Activated CD4-positive, alpha-beta memory T cell treated with anti-CD3 and anti-CD28 coated beads for 36 hours (primary cell): ENCODE measurements at regions not wholly inside any gene's neighbourhood (a gene's known extent, or its start where the extent isn't known, plus 50 kb on each side); places are given as distances from the start of the nearest gene placed in this dataset.
A peak's percentile ranks its signal among the peaks of the same experiment; 100 is the strongest.
"Not testable (repeated sequence)": the region's sequence is repeated elsewhere in the genome, so short reads cannot be mapped to it uniquely, and the experiment has no call there.

Experiments
- CTCF ChIA-PET: fragments of 350-600 bp; sonication (Branson Sonifier 250); formaldehyde crosslinking; loops from one replicate; lab custom pipeline; 2021; ENCODE audit warnings: antibody characterized with exemption, inconsistent platforms; lab: Charles Lee
- POLR2A ChIA-PET: fragments of 350-600 bp; sonication (Branson Sonifier 250); formaldehyde crosslinking; loops from one replicate; lab custom pipeline; 2021; ENCODE audit warnings: antibody characterized with exemption; lab: Charles Lee
- DNase-seq: peaks from one replicate; pipeline ENCODE4 v3.0.0-alpha.2; 2020
- H3K27ac Mint-ChIP-seq: one replicate; pipeline ENCODE4 v1.8.0; 2021; ENCODE audit warnings: mixed read lengths
- H3K27me3 Mint-ChIP-seq: one replicate; pipeline ENCODE4 v1.8.0; 2021; ENCODE audit warnings: mixed read lengths
- H3K36me3 Mint-ChIP-seq: one replicate; pipeline ENCODE4 v1.8.0; 2021; ENCODE audit warnings: mixed read lengths
- H3K4me1 Mint-ChIP-seq: one replicate; pipeline ENCODE4 v1.8.0; 2021; ENCODE audit warnings: low read depth, mixed read lengths
- H3K4me3 Mint-ChIP-seq: one replicate; pipeline ENCODE4 v1.8.0; 2021; ENCODE audit warnings: mild to moderate bottlenecking, mixed read lengths
- H3K9me3 Mint-ChIP-seq: one replicate; pipeline ENCODE4 v1.8.0; 2021; ENCODE audit warnings: mixed read lengths
- intact Hi-C: fragments of 100-400 bp; cut with micrococcal nuclease; formaldehyde crosslinking; loops from one replicate; pipeline ENCODE4 v1.15.1; 2023

- peaks cover 45% of the 10 kb centered on the region for H3K4me1 Mint-ChIP-seq
- intact Hi-C loops = no loop called here
- DNase-seq = no peak
- peaks cover 2% of the 10 kb centered on the region for H3K36me3 Mint-ChIP-seq
- no peak overlapping the region for H3K4me3 Mint-ChIP-seq
- no peaks in the 10 kb centered on the region for H3K27me3 Mint-ChIP-seq
- ChIA-PET CTCF (no interaction called here), POLR2A (no interaction called here)
- no peaks in the 10 kb centered on the region for H3K9me3 Mint-ChIP-seq
- no peak overlapping the region for H3K27ac Mint-ChIP-seq
Measured at GRCh38 chr3:177641206-177641605, 443.9 kb upstream of the TBL1XR1 start.

DNA sequence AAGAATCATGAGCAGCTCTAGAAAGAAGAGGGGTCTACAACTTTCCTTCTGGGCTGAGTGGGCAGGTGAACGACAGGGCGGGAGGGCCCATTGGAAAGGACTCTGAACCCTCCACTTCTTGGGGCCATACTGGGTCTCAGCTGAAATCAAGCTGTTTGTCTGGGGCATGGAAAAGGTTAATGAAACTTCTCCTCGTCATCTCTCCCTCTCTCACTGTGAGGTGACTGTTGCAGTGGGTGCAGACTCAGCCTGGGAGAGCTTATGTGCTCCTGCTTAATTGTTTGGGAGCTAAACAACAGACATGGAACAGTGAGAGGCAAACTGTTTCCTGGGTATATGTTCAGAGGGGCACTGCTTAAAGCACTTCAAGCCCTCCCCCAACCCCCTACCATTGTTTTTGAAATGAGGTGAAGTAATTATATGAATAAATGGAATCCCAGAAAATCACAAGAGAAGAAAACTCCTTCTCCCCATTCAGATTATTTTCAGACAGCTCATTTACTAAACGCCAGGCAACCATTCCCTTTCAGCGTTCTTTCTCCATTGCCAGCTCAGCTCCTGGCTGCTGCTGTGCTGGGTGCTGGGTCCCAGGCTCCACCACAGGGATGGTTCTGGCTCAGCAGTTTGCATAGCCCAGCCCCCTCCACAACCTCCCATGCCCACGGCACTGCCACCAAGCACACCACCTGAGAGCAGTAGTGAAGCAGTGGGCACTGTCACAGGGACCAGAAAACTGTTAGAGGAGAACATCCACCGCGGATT is 444.9 kb upstream of the TBL1XR1 start:
- POLR2A ChIA-PET = no interaction called here
- no peaks in the 10 kb centered on the region for H3K9me3 Mint-ChIP-seq
- no peaks in the 10 kb centered on the region for H3K27me3 Mint-ChIP-seq
- DNase-seq = peak; percentile 24
- no peak overlapping the region for H3K27ac Mint-ChIP-seq
- peaks cover 55% of the 10 kb centered on the region for H3K4me1 Mint-ChIP-seq
- no peak overlapping the region for H3K4me3 Mint-ChIP-seq
- intact Hi-C loops = no loop called here
- peaks cover 2% of the 10 kb centered on the region for H3K36me3 Mint-ChIP-seq
- CTCF ChIA-PET = no interaction called here

GRCh38 chr3:177642804-177643125 is 445.5 kb upstream of the TBL1XR1 start:
- Mint-ChIP-seq H3K27me3 (no peaks in the 10 kb centered on the region), H3K4me1 (peaks cover 60% of the 10 kb centered on the region), H3K9me3 (no peaks in the 10 kb centered on the region), H3K27ac (no peak overlapping the region), H3K36me3 (peaks cover 2% of the 10 kb centered on the region), H3K4me3 (no peak overlapping the region)
- DNase-seq = no peak
- POLR2A ChIA-PET = interaction anchor here (0.6 kb wide), 1 partner anchor 32 kb away, joined by 4 read pairs; no protein-coding TSS in a partner anchor
- CTCF ChIA-PET = no interaction called here
- intact Hi-C loops = no loop called here

- ChIA-PET POLR2A (no interaction called here), CTCF (interaction anchor here (1.6 kb wide), 1 partner anchor 17 kb away, joined by 4 read pairs; no protein-coding TSS in a partner anchor)
- H3K27ac Mint-ChIP-seq = no peak overlapping the region
Measured at GRCh38 chr3:177646749-177647148, 449.5 kb upstream of the TBL1XR1 start.

GRCh38 chr3:177647341-177647740 is 450.1 kb upstream of the TBL1XR1 start:
- Mint-ChIP-seq H3K4me1 (peaks cover 50% of the 10 kb centered on the region), H3K4me3 (peak overlapping the region; percentile 26), H3K9me3 (no peaks in the 10 kb centered on the region), H3K27me3 (no peaks in the 10 kb centered on the region), H3K27ac (peak overlapping the region; percentile 4), H3K36me3 (no peaks in the 10 kb centered on the region)
- no peak for DNase-seq
- ChIA-PET CTCF (interaction anchor here (1.6 kb wide), 1 partner anchor 16 kb away, joined by 4 read pairs; no protein-coding TSS in a partner anchor), POLR2A (no interaction called here)
- intact Hi-C loops = loop anchor here (5.0 kb wide), 2 partner anchors 50 to 95 kb away; no protein-coding TSS in a partner anchor

More at GRCh38 chr3:177646749-177647148, 449.5 kb upstream of the TBL1XR1 start:
- no peaks in the 10 kb centered on the region for H3K9me3 Mint-ChIP-seq
- peak; percentile 45 for DNase-seq
- H3K4me3 Mint-ChIP-seq = no peak overlapping the region
- intact Hi-C loops = loop anchor here (5.0 kb wide), 2 partner anchors 49 to 94 kb away; no protein-coding TSS in a partner anchor
- peaks cover 55% of the 10 kb centered on the region for H3K4me1 Mint-ChIP-seq
- no peaks in the 10 kb centered on the region for H3K36me3 Mint-ChIP-seq
- H3K27me3 Mint-ChIP-seq = no peaks in the 10 kb centered on the region

GRCh38 chr3:177647876-177648275 is 450.6 kb upstream of the TBL1XR1 start:
- CTCF ChIA-PET = no interaction called here
- Mint-ChIP-seq H3K4me3 (peak overlapping the region; percentile 26), H3K27ac (peak overlapping the region; percentile 4), H3K4me1 (peaks cover 44% of the 10 kb centered on the region), H3K36me3 (no peaks in the 10 kb centered on the region), H3K27me3 (no peaks in the 10 kb centered on the region), H3K9me3 (no peaks in the 10 kb centered on the region)
- POLR2A ChIA-PET = no interaction called here
- intact Hi-C loops = loop anchor here (5.0 kb wide), 2 partner anchors 51 to 96 kb away; no protein-coding TSS in a partner anchor
- no peak for DNase-seq

DNA sequence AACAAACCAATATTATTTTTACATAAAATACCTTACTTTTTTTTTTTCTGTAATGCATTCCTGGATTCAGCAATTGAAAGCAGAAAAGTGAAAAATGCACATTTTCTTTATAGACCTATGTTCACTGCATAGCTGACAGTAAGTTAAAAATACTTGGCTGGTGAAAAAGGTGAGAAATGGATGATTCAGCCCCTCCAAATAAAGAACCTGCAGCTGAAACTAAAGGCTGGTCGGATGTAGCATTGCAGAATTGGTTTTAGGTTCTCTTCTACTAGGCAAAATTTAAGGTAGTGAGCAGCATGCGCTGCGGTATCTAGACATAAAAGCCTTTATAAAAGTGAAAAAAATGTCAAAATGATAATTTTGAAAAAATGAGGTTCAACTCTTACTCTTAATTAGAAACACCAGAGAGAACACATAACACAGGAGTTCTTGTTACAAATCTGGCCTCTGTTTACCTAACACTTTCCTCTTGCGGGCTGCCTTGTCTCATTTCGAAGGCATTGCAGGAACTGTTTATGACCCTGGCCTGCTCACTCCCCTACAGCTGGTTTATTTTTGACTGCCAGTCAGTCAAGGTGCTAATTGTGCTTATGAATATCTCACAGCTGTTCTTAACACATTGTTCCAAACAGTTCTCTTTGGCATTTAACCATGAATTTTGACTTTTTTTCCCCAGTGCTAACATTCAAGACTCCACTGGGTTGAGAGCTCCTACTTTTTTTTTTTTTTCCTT is 455.4 kb upstream of the TBL1XR1 start:
- Mint-ChIP-seq H3K27ac (no peak overlapping the region), H3K36me3 (no peaks in the 10 kb centered on the region), H3K4me3 (no peak overlapping the region), H3K4me1 (peaks cover 10% of the 10 kb centered on the region), H3K27me3 (no peaks in the 10 kb centered on the region), H3K9me3 (no peaks in the 10 kb centered on the region)
- POLR2A ChIA-PET = no interaction called here
- intact Hi-C loops = no loop called here
- CTCF ChIA-PET = no interaction called here
- no peak for DNase-seq

- no peak for DNase-seq
- POLR2A ChIA-PET = no interaction called here
- H3K4me1 Mint-ChIP-seq = no peaks in the 10 kb centered on the region
- H3K4me3 Mint-ChIP-seq = no peak overlapping the region
- H3K36me3 Mint-ChIP-seq = no peaks in the 10 kb centered on the region
- CTCF ChIA-PET = no interaction called here
- no peaks in the 10 kb centered on the region for H3K27me3 Mint-ChIP-seq
- no peak overlapping the region for H3K27ac Mint-ChIP-seq
- no peaks in the 10 kb centered on the region for H3K9me3 Mint-ChIP-seq
- intact Hi-C loops = no loop called here
Measured at GRCh38 chr3:177657243-177657642, 460.0 kb upstream of the TBL1XR1 start.

DNA sequence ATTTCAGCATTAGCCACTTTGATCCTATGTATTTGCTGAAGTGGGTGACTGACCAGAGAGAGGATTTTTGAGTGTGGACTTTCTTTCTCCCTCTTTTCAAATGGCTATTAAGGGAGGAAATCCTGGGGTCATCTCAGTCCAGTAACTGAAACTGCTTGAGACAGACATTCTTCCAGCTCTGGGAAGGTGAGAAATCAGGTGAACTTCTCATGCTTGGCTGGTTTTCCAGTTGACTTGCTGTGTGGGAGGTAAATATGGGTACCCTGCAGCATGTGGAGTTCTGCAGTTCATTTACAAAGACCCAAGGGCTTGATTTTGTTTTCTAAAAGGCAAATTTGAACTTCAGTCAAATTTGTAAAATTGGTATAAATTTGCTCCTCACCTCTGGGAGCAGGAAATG is 461.1 kb upstream of the TBL1XR1 start:
- H3K27ac Mint-ChIP-seq = no peak overlapping the region
- POLR2A ChIA-PET = interaction anchor here (0.8 kb wide), 1 partner anchor 83 kb away, joined by 3 read pairs; no protein-coding TSS in a partner anchor

GRCh38 chr3:177664380-177665103 is 467.3 kb upstream of the TBL1XR1 start:
- H3K36me3 Mint-ChIP-seq, H3K9me3 Mint-ChIP-seq, H3K27me3 Mint-ChIP-seq, H3K4me3 Mint-ChIP-seq, POLR2A ChIA-PET, H3K27ac Mint-ChIP-seq, H3K4me1 Mint-ChIP-seq: not testable (repeated sequence)
- CTCF ChIA-PET = interaction anchor here (0.6 to 2.3 kb wide), 5 partner anchors 18 to 613 kb away, joined by 3 to 10 read pairs (median 3); no protein-coding TSS in a partner anchor
- peak; percentile 50 for DNase-seq
- intact Hi-C loops = loop anchor here (2.0 kb wide), 1 partner anchor 614 kb away; no protein-coding TSS in a partner anchor

More for the DNA sequence above, 461.1 kb upstream of the TBL1XR1 start:
- Mint-ChIP-seq H3K4me1 (no peaks in the 10 kb centered on the region), H3K4me3 (no peak overlapping the region), H3K36me3 (no peaks in the 10 kb centered on the region), H3K27me3 (no peaks in the 10 kb centered on the region), H3K9me3 (no peaks in the 10 kb centered on the region)
- intact Hi-C loops = no loop called here
- CTCF ChIA-PET = no interaction called here
- no peak for DNase-seq

- no peak overlapping the region for H3K4me3 Mint-ChIP-seq
- CTCF ChIA-PET = interaction anchor here (1.0 to 2.3 kb wide), 2 partner anchors 12 to 614 kb away, joined by 4 to 10 read pairs; no protein-coding TSS in a partner anchor
- POLR2A ChIA-PET = no interaction called here
- no peaks in the 10 kb centered on the region for H3K9me3 Mint-ChIP-seq
- H3K27me3 Mint-ChIP-seq = no peaks in the 10 kb centered on the region
- no peak overlapping the region for H3K27ac Mint-ChIP-seq
- no peak for DNase-seq
- no peaks in the 10 kb centered on the region for H3K36me3 Mint-ChIP-seq
- H3K4me1 Mint-ChIP-seq = peaks cover 7% of the 10 kb centered on the region
- intact Hi-C loops = loop anchor here (2.0 kb wide), 1 partner anchor 614 kb away; no protein-coding TSS in a partner anchor
Measured at GRCh38 chr3:177665122-177665808, 468.0 kb upstream of the TBL1XR1 start.
